HepG2 (cell line): ENCODE measurements at regions not wholly inside any gene's neighbourhood (a gene's known extent, or its start where the extent isn't known, plus 50 kb on each side); places are given as distances from the start of the nearest gene placed in this dataset.

Experiments
- CBX5 ChIP-seq: sonication (generic); formaldehyde crosslinking; IDR thresholded peaks from 2 replicates; pipeline ENCODE4 v1.4.0; 2020; ENCODE audit warnings: missing genetic modification reagents, borderline replicate concordance
- EHMT2 ChIP-seq: fragments of 200-600 bp; sonication (generic); IDR thresholded peaks from 2 replicates; pipeline ENCODE4 v1.7.0; 2017; ENCODE audit warnings: antibody characterized with exemption, low read depth, low read length, borderline replicate concordance
- ELF1 ChIP-seq: sonication (generic); formaldehyde crosslinking; IDR thresholded peaks from 2 replicates; pipeline ENCODE4 v1.4.0; 2020; ENCODE audit warnings: missing genetic modification reagents
- GATAD1 ChIP-seq: IDR thresholded peaks from 2 replicates; pipeline ENCODE4 v1.6.1; 2016; ENCODE audit warnings: missing genetic modification reagents, missing compliant biosample characterization
- KDM6A ChIP-seq: IDR thresholded peaks from 2 replicates; pipeline ENCODE4 v1.6.1; 2016; ENCODE audit warnings: low read depth
- MYC ChIP-seq: sonication (generic); formaldehyde crosslinking; IDR thresholded peaks from 2 replicates; pipeline ENCODE4 v1.9.0; 2021; ENCODE audit warnings: missing genetic modification reagents, borderline replicate concordance
- PLRG1 ChIP-seq: fragments of 450-650 bp; conservative IDR thresholded peaks from 2 replicates; pipeline ENCODE4 v1.6.1; 2016
- POLR2AphosphoS5 ChIP-seq: IDR thresholded peaks from 2 replicates; pipeline ENCODE4 v1.6.1; 2012; ENCODE audit warnings: low read depth, low read length
- SIN3B ChIP-seq: fragments of 150-350 bp; IDR thresholded peaks from 2 replicates; pipeline ENCODE4 v1.6.1; 2014; ENCODE audit warnings: low read length
- SSRP1 ChIP-seq: IDR thresholded peaks from 2 replicates; pipeline ENCODE4 v1.6.1; 2016; ENCODE audit warnings: control low read depth
- TBX2 ChIP-seq: sonication (generic); formaldehyde crosslinking; IDR thresholded peaks from 2 replicates; pipeline ENCODE4 v1.5.0; 2020; ENCODE audit warnings: missing genetic modification reagents, mild to moderate bottlenecking, borderline replicate concordance
- ZFP1 ChIP-seq: IDR thresholded peaks from 2 replicates; pipeline ENCODE4 v1.6.1; 2016
- ZNF180 ChIP-seq: sonication (generic); formaldehyde crosslinking; IDR thresholded peaks from 2 replicates; pipeline ENCODE4 v1.4.0; 2020; ENCODE audit warnings: low read depth, missing genetic modification reagents, borderline replicate concordance
- ZNF205 ChIP-seq: IDR thresholded peaks from 2 replicates; pipeline ENCODE4 v1.6.1; 2018; ENCODE audit warnings: missing biosample characterization, missing genetic modification reagents
- ZNF530 ChIP-seq: sonication (generic); formaldehyde crosslinking; IDR thresholded peaks from 2 replicates; pipeline ENCODE4 v1.5.0; 2020; ENCODE audit warnings: low read depth, mild to moderate bottlenecking, missing genetic modification reagents
- ZNF644 ChIP-seq: IDR thresholded peaks from 2 replicates; pipeline ENCODE4 v1.6.1; 2016; ENCODE audit warnings: low read depth
- TF ChIP-seq, protein P1 (sequence below): sonication (generic); formaldehyde crosslinking; IDR thresholded peaks from 2 replicates; pipeline ENCODE4 v1.8.0; 2022; ENCODE audit warnings: missing genetic modification reagents, mild to moderate bottlenecking, moderate library complexity, borderline replicate concordance
- TF ChIP-seq, protein P2 (sequence below), 2 experiments: sonication (generic) in 1 of 2; formaldehyde crosslinking in 1 of 2; IDR thresholded peaks; 2 replicates each; pipeline versions ENCODE4 v1.4.0 to v1.6.1; 2018 to 2020; ENCODE audit warnings: missing genetic modification reagents in 2 of 2, borderline replicate concordance in 1 of 2, low read depth in 1 of 2, mild to moderate bottlenecking in 1 of 2, missing biosample characterization in 1 of 2
- TF ChIP-seq, protein P3 (sequence below): sonication (generic); formaldehyde crosslinking; IDR thresholded peaks from 2 replicates; pipeline ENCODE4 v1.4.0; 2020; ENCODE audit warnings: missing genetic modification reagents, borderline replicate concordance
- TF ChIP-seq, protein P4 (sequence below): sonication (generic); formaldehyde crosslinking; IDR thresholded peaks from 2 replicates; pipeline ENCODE4 v1.8.0; 2023; ENCODE audit warnings: mild to moderate bottlenecking, missing genetic modification reagents
- TF ChIP-seq, protein P5 (sequence below): sonication (generic); formaldehyde crosslinking; IDR thresholded peaks from 2 replicates; pipeline ENCODE4 v1.4.0; 2020; ENCODE audit warnings: missing genetic modification reagents

DNA sequence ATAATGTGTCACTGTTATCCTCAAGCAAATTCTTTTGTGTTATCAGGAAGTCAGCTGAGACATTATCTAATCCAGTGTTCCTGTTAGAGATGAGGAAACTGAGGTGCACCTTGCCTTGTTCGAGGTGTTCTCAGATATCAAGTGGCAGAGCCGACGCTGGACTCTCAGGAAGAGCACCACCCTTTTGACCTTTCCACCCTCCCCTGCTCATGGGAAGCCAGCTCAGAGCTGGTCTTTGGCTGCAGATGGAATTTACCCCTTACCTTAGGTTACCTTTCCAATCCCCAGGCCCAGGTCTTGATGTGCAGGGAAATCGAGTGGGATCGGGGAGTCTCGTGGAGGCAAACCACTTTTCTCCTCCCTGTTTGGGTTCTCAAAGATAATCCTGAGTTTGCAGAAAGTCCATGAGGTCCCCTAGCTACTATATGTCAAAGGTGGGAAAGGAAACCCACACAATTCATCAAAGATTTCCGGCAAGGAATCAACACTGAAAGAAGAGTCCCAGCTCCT is 62.9 kb upstream of the PIM1 start (continued):
- TF ChIP-seq, protein P1, sequence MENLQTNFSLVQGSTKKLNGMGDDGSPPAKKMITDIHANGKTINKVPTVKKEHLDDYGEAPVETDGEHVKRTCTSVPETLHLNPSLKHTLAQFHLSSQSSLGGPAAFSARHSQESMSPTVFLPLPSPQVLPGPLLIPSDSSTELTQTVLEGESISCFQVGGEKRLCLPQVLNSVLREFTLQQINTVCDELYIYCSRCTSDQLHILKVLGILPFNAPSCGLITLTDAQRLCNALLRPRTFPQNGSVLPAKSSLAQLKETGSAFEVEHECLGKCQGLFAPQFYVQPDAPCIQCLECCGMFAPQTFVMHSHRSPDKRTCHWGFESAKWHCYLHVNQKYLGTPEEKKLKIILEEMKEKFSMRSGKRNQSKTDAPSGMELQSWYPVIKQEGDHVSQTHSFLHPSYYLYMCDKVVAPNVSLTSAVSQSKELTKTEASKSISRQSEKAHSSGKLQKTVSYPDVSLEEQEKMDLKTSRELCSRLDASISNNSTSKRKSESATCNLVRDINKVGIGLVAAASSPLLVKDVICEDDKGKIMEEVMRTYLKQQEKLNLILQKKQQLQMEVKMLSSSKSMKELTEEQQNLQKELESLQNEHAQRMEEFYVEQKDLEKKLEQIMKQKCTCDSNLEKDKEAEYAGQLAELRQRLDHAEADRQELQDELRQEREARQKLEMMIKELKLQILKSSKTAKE (CRISPR knock-in tag) = peak; percentile 66
- no peak for TF ChIP-seq SIN3B
- TF ChIP-seq ZNF180 (CRISPR knock-in tag) = no peak
- peak; percentile 90 for TF ChIP-seq ZNF644 (CRISPR knock-in tag)
- TF ChIP-seq PLRG1 = no peak
- TF ChIP-seq KDM6A (CRISPR knock-in tag) = peak; percentile 76
- no peak for TF ChIP-seq EHMT2
- peak; percentile 43; the same call in 1 of the 2 replicates for TF ChIP-seq CBX5 (CRISPR knock-in tag)
- TF ChIP-seq, protein P2, sequence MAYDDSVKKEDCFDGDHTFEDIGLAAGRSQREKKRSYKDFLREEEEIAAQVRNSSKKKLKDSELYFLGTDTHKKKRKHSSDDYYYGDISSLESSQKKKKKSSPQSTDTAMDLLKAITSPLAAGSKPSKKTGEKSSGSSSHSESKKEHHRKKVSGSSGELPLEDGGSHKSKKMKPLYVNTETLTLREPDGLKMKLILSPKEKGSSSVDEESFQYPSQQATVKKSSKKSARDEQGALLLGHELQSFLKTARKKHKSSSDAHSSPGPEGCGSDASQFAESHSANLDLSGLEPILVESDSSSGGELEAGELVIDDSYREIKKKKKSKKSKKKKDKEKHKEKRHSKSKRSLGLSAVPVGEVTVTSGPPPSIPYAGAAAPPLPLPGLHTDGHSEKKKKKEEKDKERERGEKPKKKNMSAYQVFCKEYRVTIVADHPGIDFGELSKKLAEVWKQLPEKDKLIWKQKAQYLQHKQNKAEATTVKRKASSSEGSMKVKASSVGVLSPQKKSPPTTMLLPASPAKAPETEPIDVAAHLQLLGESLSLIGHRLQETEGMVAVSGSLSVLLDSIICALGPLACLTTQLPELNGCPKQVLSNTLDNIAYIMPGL (CRISPR knock-in tag; IDR thresholded peaks at IDR 0.05; ENCODE audit: borderline replicate concordance in 1 of 2, low read depth in 1 of 2) = no peak; a peak in 2 of 4 replicates
- no peak for TF ChIP-seq ZNF530 (CRISPR knock-in tag)
- 0 out of 2 replicates have a peak, but pooled peaks have one; percentile 45 for TF ChIP-seq SSRP1 (CRISPR knock-in tag)
- TF ChIP-seq, protein P3, sequence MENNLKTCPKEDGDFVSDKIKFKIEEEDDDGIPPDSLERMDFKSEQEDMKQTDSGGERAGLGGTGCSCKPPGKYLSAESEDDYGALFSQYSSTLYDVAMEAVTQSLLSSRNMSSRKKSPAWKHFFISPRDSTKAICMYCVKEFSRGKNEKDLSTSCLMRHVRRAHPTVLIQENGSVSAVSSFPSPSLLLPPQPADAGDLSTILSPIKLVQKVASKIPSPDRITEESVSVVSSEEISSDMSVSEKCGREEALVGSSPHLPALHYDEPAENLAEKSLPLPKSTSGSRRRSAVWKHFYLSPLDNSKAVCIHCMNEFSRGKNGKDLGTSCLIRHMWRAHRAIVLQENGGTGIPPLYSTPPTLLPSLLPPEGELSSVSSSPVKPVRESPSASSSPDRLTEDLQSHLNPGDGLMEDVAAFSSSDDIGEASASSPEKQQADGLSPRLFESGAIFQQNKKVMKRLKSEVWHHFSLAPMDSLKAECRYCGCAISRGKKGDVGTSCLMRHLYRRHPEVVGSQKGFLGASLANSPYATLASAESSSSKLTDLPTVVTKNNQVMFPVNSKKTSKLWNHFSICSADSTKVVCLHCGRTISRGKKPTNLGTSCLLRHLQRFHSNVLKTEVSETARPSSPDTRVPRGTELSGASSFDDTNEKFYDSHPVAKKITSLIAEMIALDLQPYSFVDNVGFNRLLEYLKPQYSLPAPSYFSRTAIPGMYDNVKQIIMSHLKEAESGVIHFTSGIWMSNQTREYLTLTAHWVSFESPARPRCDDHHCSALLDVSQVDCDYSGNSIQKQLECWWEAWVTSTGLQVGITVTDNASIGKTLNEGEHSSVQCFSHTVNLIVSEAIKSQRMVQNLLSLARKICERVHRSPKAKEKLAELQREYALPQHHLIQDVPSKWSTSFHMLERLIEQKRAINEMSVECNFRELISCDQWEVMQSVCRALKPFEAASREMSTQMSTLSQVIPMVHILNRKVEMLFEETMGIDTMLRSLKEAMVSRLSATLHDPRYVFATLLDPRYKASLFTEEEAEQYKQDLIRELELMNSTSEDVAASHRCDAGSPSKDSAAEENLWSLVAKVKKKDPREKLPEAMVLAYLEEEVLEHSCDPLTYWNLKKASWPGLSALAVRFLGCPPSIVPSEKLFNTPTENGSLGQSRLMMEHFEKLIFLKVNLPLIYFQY = peak; percentile 26; the same call in 1 of the 2 replicates
- TF ChIP-seq POLR2AphosphoS5 = peak; percentile 43; the same call in 1 of the 2 replicates
- TF ChIP-seq ZNF205 (CRISPR knock-in tag) = peak; percentile 52; the same call in 1 of the 2 replicates
- no peak for TF ChIP-seq ZFP1 (CRISPR knock-in tag)
- peak; percentile 34 for TF ChIP-seq ELF1 (CRISPR knock-in tag)
- peak; percentile 52; the same call in 1 of the 2 replicates for TF ChIP-seq GATAD1 (CRISPR knock-in tag)
- TF ChIP-seq, protein P4, sequence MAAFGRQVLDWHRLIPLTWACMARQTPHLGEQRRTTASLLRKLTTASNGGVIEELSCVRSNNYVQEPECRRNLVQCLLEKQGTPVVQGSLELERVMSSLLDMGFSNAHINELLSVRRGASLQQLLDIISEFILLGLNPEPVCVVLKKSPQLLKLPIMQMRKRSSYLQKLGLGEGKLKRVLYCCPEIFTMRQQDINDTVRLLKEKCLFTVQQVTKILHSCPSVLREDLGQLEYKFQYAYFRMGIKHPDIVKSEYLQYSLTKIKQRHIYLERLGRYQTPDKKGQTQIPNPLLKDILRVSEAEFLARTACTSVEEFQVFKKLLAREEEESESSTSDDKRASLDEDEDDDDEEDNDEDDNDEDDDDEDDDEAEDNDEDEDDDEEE (CRISPR knock-in tag) = no peak
- TF ChIP-seq TBX2 (CRISPR knock-in tag) = peak; percentile 86; the same call in 1 of the 2 replicates
- TF ChIP-seq, protein P5, sequence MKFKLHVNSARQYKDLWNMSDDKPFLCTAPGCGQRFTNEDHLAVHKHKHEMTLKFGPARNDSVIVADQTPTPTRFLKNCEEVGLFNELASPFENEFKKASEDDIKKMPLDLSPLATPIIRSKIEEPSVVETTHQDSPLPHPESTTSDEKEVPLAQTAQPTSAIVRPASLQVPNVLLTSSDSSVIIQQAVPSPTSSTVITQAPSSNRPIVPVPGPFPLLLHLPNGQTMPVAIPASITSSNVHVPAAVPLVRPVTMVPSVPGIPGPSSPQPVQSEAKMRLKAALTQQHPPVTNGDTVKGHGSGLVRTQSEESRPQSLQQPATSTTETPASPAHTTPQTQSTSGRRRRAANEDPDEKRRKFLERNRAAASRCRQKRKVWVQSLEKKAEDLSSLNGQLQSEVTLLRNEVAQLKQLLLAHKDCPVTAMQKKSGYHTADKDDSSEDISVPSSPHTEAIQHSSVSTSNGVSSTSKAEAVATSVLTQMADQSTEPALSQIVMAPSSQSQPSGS = peak; percentile 72; the same call in 1 of the 2 replicates
- TF ChIP-seq MYC = peak; percentile 57; the same call in 1 of the 2 replicates
